ENCODE measurements at regions not wholly inside any gene's neighbourhood (a gene's known extent, or its start where the extent isn't known, plus 50 kb on each side); places are given as distances from the start of the nearest gene placed in this dataset.

DNA sequence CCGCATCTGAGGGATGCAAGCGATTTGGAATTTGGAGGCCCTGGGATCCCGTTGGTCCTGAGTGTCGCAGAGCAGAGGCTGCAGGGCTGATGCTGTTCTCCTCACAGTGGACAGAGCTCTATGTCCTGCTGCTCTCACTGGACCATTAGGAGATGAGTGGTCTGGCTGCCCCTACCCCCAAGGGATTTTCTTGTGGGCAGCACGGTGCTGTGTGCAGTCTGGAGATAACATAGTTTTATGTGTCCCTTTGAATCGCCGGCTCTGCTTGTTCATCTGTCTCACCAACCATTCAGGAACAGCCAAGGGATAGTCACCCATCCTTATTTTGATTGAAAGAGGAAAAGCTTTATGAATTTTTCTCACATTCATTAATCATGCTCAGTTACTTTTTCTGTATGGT lies 49.9 kb downstream of the CHRM3 start:
- H3K9me3 ChIP-seq: no peaks in the 10 kb centered on the region
- no peak overlapping the region for H3K27ac ChIP-seq
- no peak for DNase-seq
- no peaks in the 10 kb centered on the region for H3K27me3 ChIP-seq
- H3K4me1 ChIP-seq: no peaks in the 10 kb centered on the region
- TF ChIP-seq CTCF (IDR thresholded peaks at IDR 0.05): no peak
- TF ChIP-seq POLR2A (IDR thresholded peaks at IDR 0.05): no peak
- H3K4me3 ChIP-seq: no peak overlapping the region
- no peaks in the 10 kb centered on the region for H3K36me3 ChIP-seq

GRCh38 chr1:239437822-239438221 lies 51.5 kb downstream of the CHRM3 start:
- H3K36me3 ChIP-seq: no peaks in the 10 kb centered on the region
- no peak for DNase-seq
- TF ChIP-seq CTCF (IDR thresholded peaks at IDR 0.05) (no peak), POLR2A (IDR thresholded peaks at IDR 0.05) (no peak)
- no peak overlapping the region for H3K4me3 ChIP-seq
- H3K4me1 ChIP-seq: no peaks in the 10 kb centered on the region
- H3K9me3 ChIP-seq: no peaks in the 10 kb centered on the region
- H3K27me3 ChIP-seq: no peaks in the 10 kb centered on the region
- no peak overlapping the region for H3K27ac ChIP-seq

- TF ChIP-seq CTCF (IDR thresholded peaks at IDR 0.05): no peak
- no peak for TF ChIP-seq POLR2A (IDR thresholded peaks at IDR 0.05)
- no peak for DNase-seq
- H3K9me3 ChIP-seq: no peaks in the 10 kb centered on the region
- H3K27me3 ChIP-seq: no peaks in the 10 kb centered on the region
- no peak overlapping the region for H3K27ac ChIP-seq
- H3K4me3 ChIP-seq: no peak overlapping the region
- H3K4me1 ChIP-seq: no peaks in the 10 kb centered on the region
- no peaks in the 10 kb centered on the region for H3K36me3 ChIP-seq
These were observed 52.5 kb downstream of the CHRM3 start for GRCh38 chr1:239438891-239439290.

DNA sequence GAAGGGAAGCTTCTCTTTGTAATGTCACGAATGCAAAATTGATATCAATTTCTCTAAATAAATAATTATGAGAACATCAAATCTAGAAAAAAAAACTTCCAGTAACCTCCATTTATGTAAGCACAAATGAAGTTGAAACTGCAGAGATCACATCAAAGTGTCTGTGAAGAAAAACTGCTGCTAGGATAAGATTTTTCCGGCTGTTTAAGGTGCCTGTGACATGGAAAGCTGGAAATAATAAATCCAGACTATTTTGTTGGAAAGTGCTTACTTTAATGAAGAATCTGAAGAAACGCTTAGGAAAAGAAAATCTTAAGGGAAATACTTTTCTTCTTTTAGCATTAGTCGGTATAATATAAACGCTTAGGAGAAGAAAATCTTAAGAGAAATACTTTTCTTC lies 57.0 kb downstream of the CHRM3 start:
- H3K4me1 ChIP-seq: no peaks in the 10 kb centered on the region
- no peak overlapping the region for H3K27ac ChIP-seq
- H3K9me3 ChIP-seq: no peaks in the 10 kb centered on the region
- H3K27me3 ChIP-seq: no peaks in the 10 kb centered on the region
- H3K4me3 ChIP-seq: no peak overlapping the region
- TF ChIP-seq CTCF (IDR thresholded peaks at IDR 0.05) (no peak), POLR2A (IDR thresholded peaks at IDR 0.05) (no peak)
- no peaks in the 10 kb centered on the region for H3K36me3 ChIP-seq
- DNase-seq: no peak

DNA sequence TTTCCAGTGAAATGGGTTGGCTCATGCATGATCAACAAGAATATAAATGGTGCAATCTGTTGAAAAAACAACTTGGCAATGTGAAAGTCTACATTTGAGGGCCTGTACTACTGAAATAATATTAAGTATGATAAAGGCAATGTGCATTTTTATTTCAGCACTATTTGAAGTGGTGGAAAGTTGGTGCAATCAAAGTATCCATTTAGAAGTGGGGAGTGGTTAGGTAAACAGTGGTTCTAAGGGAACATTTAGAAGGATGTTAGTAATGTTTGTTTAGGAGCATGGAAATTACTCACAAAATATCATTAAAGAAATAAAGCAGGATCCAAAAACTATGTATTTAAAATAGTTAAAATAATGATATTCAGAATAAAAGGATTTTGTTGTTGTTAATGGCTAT lies 60.2 kb downstream of the CHRM3 start:
- H3K36me3 ChIP-seq: no peaks in the 10 kb centered on the region
- no peak overlapping the region for H3K4me3 ChIP-seq
- H3K4me1 ChIP-seq: no peaks in the 10 kb centered on the region
- no peaks in the 10 kb centered on the region for H3K27me3 ChIP-seq
- DNase-seq: no peak
- H3K9me3 ChIP-seq: no peaks in the 10 kb centered on the region
- no peak for TF ChIP-seq POLR2A (IDR thresholded peaks at IDR 0.05)
- no peak for TF ChIP-seq CTCF (IDR thresholded peaks at IDR 0.05)
- H3K27ac ChIP-seq: no peak overlapping the region

DNA sequence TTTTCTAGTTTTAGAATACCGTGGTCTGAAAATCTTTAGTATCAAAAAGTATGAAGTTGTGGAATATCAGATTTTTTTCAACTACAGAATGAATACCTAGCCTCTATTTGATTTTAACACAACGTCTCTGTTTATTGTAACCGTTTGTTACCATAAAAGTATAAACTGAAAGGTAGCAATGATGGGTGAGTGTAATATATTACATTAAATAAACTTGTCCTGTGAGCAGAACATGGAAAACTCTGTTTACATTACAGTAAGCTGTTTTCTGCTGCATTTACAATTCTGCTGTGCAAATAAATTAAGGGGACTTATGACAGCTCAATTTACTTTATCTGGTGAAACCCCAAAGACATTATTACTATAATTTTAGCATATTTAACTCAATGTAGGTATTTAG lies 62.5 kb downstream of the CHRM3 start:
- TF ChIP-seq POLR2A (IDR thresholded peaks at IDR 0.05): no peak
- TF ChIP-seq CTCF (IDR thresholded peaks at IDR 0.05): no peak
- no peak for DNase-seq
- Histone ChIP-seq H3K9me3 (no peaks in the 10 kb centered on the region), H3K36me3 (no peaks in the 10 kb centered on the region), H3K27ac (no peak overlapping the region), H3K27me3 (no peaks in the 10 kb centered on the region), H3K4me1 (no peaks in the 10 kb centered on the region), H3K4me3 (no peak overlapping the region)
